ENCODE measurements at regions not wholly inside any gene's neighbourhood (a gene's known extent, or its start where the extent isn't known, plus 50 kb on each side); places are given as distances from the start of the nearest gene placed in this dataset.

DNA sequence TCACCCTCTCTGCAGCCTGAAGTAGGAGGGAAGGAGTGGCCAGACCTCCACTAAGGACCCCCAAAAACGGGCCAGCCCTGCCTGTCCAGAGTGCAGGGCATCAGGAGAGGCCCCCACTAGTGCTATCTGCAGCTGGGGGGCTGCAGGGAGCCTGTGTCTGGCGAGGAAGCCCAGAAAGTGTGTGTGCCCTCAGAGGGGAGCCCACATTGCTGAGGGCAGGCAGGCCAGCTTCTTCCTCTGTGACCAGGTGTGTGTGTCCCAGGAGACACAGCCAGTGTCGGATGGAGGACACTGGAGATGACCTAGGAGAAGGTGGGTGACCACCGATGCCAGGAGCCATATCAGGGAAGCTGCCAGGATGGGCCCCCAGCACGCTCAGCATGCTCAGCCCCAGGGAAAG, 218.7 kb downstream of the IRX2 start:
- WGBS: 67% methylated on average over 5 of the region's 5 CpGs
- Histone ChIP-seq H3K4me1 (no peaks in the 10 kb centered on the region), H3K27ac (no peak overlapping the region), H3K4me3 (no peak overlapping the region), H3K9me3 (no peaks in the 10 kb centered on the region), H3K36me3 (no peaks in the 10 kb centered on the region), H3K27me3 (no peaks in the 10 kb centered on the region)
- DNase-seq (ENCODE audit: low spot score in 2 of 2): peak in 1 of 2 donors; percentile 41
- TF ChIP-seq POLR2A (IDR thresholded peaks at IDR 0.05): no peak
- TF ChIP-seq EP300 (IDR thresholded peaks at IDR 0.05): no peak
- TF ChIP-seq, protein P1, sequence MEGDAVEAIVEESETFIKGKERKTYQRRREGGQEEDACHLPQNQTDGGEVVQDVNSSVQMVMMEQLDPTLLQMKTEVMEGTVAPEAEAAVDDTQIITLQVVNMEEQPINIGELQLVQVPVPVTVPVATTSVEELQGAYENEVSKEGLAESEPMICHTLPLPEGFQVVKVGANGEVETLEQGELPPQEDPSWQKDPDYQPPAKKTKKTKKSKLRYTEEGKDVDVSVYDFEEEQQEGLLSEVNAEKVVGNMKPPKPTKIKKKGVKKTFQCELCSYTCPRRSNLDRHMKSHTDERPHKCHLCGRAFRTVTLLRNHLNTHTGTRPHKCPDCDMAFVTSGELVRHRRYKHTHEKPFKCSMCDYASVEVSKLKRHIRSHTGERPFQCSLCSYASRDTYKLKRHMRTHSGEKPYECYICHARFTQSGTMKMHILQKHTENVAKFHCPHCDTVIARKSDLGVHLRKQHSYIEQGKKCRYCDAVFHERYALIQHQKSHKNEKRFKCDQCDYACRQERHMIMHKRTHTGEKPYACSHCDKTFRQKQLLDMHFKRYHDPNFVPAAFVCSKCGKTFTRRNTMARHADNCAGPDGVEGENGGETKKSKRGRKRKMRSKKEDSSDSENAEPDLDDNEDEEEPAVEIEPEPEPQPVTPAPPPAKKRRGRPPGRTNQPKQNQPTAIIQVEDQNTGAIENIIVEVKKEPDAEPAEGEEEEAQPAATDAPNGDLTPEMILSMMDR (IDR thresholded peaks at IDR 0.05): no peak
- TF ChIP-seq POLR2AphosphoS5 (IDR thresholded peaks at IDR 0.05): no peak

DNA sequence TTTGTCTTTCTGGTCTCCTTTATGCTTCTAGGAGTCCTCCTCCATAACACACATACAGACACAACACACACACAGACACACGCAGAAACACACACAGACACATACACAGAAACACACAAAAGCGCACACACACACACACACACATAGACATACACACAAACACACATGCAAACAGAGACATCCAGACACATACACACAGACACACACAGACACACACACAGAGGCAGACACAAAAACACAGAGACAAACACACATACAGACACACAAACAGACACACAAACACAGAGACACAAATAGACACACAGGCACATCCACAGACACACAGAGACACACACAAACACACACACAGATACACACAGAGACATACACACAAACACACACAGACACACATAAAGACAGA, 220.2 kb downstream of the IRX2 start:
- Histone ChIP-seq H3K4me1 (no peaks in the 10 kb centered on the region), H3K27ac (no peak overlapping the region), H3K9me3 (no peaks in the 10 kb centered on the region), H3K4me3 (no peak overlapping the region), H3K27me3 (no peaks in the 10 kb centered on the region), H3K36me3 (no peaks in the 10 kb centered on the region)
- TF ChIP-seq EP300 (IDR thresholded peaks at IDR 0.05): no peak
- no peak for TF ChIP-seq POLR2AphosphoS5 (IDR thresholded peaks at IDR 0.05)
- TF ChIP-seq, protein P1 (IDR thresholded peaks at IDR 0.05): no peak
- TF ChIP-seq POLR2A (IDR thresholded peaks at IDR 0.05): no peak
- no peak for DNase-seq (ENCODE audit: low spot score in 2 of 2)
- WGBS: 83% methylated on average over 2 of the region's 2 CpGs

DNA sequence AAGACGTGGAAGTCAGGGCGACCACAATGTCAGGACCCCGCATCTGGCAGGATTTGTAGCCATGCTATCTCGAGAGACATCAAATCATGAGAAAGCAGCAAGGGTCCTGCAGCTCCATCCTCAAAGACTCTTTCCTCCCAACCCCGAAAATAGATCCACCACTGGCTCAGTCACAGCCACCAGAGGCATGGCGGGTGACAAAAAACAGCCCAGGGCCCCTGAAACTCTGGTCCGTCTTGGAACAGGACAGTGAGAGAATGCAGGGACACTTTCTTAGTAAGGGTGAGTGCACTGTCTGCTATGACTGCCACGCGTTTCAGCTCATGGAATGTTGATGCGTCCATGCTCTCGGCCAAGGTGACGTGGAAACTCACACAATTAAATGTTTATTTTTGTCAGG, 220.9 kb downstream of the IRX2 start:
- WGBS: 58% methylated on average over 12 of the region's 12 CpGs
- no peak for DNase-seq (ENCODE audit: low spot score in 2 of 2)
- Histone ChIP-seq H3K9me3 (no peaks in the 10 kb centered on the region), H3K36me3 (no peaks in the 10 kb centered on the region), H3K27me3 (no peaks in the 10 kb centered on the region), H3K27ac (no peak overlapping the region), H3K4me3 (no peak overlapping the region), H3K4me1 (no peaks in the 10 kb centered on the region)
- TF ChIP-seq POLR2AphosphoS5 (IDR thresholded peaks at IDR 0.05) (no peak), POLR2A (IDR thresholded peaks at IDR 0.05) (no peak), EP300 (IDR thresholded peaks at IDR 0.05) (no peak)
- TF ChIP-seq, protein P1 (IDR thresholded peaks at IDR 0.05): no peak

DNA sequence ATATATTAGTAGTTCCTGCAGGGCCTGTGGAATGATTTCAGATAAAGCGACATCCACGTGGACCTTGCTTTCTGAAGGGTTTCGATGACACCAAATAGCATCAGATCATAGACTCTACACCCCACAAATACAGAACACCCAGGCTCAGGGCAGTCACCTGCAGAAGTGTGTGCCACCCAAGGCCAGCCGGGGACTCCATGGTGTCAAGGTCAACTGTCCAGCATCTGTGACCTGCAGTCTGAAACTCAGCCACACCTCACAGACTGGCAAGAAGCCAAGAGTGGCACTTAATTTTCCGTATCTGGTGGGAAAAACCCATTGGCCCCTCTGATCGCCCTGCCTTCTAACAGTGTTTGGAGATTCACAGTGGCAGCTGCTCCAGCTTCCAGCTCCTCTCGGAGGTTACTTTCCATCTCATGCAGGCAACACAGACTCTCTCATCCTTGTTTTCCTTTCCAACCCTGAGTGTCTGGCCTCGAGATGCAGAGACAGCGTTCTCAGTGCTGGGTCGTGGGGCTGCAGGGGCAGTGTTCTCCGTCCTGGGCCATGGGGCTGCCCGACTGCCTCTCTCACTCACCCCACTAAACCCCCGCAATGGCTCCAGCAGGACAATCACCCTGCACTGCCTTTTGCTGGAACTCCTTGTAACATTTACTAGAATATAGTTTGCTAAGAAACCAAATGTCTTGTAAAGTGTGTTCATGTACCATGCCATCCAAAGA, 221.9 kb downstream of the IRX2 start:
- DNase-seq (ENCODE audit: low spot score in 2 of 2): peak in 1 of 2 donors; percentile 69
- Histone ChIP-seq H3K27ac (no peak overlapping the region), H3K4me3 (no peak overlapping the region), H3K27me3 (no peaks in the 10 kb centered on the region), H3K36me3 (no peaks in the 10 kb centered on the region), H3K9me3 (no peaks in the 10 kb centered on the region), H3K4me1 (no peaks in the 10 kb centered on the region)
- no peak for TF ChIP-seq POLR2A (IDR thresholded peaks at IDR 0.05)
- TF ChIP-seq, protein P1 (IDR thresholded peaks at IDR 0.05): no peak
- no peak for TF ChIP-seq EP300 (IDR thresholded peaks at IDR 0.05)
- no peak for TF ChIP-seq POLR2AphosphoS5 (IDR thresholded peaks at IDR 0.05)
- 91% methylated on average over 13 of the region's 13 CpGs for WGBS

DNA sequence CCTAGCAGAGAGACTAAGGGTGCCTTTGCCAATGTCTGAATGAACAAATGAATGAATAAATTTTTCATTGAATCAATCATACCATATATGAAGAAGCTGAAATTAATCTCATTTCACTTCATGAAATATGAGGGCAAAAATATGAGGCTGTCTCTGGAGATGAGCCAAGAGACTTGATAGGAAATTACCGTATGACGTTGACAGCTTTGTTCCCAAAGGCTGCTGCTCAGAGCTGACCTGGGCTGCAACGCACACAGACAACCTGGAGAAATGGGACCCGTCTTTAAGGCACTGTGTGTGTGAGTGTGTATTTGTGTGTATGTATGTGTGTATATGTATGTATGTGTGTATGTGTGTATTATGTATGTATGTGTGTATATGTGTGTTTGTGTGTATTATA, 226.1 kb downstream of the IRX2 start:
- Histone ChIP-seq H3K27me3 (no peaks in the 10 kb centered on the region), H3K36me3 (no peaks in the 10 kb centered on the region), H3K9me3 (no peaks in the 10 kb centered on the region), H3K4me1 (no peaks in the 10 kb centered on the region), H3K27ac (no peak overlapping the region), H3K4me3 (no peak overlapping the region)
- DNase-seq (ENCODE audit: low spot score in 2 of 2): peak in 1 of 2 donors; percentile 35
- TF ChIP-seq, protein P1 (IDR thresholded peaks at IDR 0.05): no peak
- TF ChIP-seq POLR2AphosphoS5 (IDR thresholded peaks at IDR 0.05) (no peak), POLR2A (IDR thresholded peaks at IDR 0.05) (no peak), EP300 (IDR thresholded peaks at IDR 0.05) (no peak)
- 65% methylated on average over 4 of the region's 4 CpGs for WGBS

Data from suprapubic skin (tissue), 4 donors.